ENCODE measurements at regions not wholly inside any gene's neighbourhood (a gene's known extent, or its start where the extent isn't known, plus 50 kb on each side); places are given as distances from the start of the nearest gene placed in this dataset.

DNA sequence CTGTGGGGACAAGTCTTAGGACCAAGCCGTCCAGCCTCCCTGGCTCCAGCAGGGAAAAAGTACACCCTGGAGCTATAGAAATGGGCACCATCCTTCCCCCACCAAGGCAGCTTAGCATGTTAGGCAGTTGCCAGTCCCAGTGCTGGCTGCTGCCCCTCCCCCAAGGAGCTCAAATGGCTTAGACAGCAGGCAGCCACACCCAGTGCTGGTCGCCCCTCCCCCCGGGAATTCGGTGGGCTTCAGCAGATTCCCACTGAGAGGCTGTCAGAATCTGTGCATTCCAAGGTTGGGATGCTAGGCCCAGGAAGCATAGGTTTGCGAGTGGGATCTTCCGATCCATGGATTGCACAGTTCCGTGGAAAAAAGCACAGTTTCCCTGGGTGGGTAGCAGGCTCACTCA is 105.2 kb upstream of the ITGA1 start:
- no peak for DNase-seq (ENCODE audit: low spot score)

DNA sequence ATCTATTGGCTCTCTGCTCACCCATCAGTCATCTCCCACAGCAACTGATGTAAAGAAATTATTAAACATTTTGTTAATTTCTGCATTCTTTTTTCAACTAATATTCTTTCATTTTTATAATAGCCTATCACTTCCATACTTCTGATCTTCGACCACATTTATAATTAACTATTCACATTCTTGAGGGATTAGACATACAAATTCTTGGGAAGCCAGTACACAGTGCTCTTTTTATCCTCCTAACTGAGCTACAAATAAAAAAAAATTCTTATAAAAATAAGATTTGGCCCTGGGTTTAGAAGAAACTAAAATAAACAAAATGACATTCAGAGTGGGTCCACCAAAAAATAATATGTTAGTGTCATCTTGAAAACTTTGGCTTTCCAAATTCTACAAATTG is 103.7 kb upstream of the ITGA1 start:
- DNase-seq (ENCODE audit: low spot score): no peak

DNA sequence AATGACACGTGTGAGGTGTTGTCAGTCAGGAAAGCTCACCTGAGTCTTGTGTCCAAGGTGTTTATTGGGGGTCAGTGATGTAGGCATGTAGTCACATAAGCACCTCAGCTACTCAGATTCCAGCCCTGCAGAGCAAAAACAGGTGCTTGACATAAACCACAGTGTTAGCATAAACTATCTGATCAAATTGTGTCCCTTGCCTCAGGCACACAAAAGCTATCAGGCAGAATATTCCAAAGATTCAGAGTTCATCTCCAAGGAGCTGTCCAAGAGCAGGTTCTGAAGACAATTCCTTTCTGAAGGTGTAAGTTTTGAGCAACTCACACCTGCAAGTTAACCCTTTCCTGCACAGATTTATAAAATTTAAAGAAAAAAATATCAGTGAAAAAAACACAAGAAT is 102.2 kb upstream of the ITGA1 start:
- no peak for DNase-seq (ENCODE audit: low spot score)

GRCh38 chr5:52685971-52686370 is 101.7 kb upstream of the ITGA1 start:
- no peak for DNase-seq (ENCODE audit: low spot score)

GRCh38 chr5:52690236-52690768 is 97.4 kb upstream of the ITGA1 start:
- no peak for DNase-seq (ENCODE audit: low spot score)

GRCh38 chr5:52692039-52692438 is 95.7 kb upstream of the ITGA1 start:
- DNase-seq (ENCODE audit: low spot score): no peak

DNA sequence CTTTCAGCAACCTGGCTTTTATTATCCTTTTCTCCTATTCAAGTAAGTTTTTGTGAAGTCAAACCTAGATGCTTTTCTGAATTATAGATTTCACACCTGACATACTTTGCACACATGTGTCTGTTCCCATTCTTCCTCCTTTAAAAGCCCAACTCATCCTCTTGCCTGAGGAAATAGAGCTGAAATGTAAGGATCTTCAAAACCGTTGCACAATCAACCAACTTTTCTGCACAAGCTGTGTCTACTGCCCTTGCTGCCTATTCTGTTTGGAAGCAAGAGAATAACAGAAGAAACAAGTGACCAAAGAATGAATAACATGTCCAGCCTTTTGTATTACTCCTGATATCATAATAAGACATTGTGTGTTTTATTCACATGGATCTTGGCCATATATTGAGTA is 95.1 kb upstream of the ITGA1 start:
- DNase-seq (ENCODE audit: low spot score): no peak

GRCh38 chr5:52693280-52693679 is 94.4 kb upstream of the ITGA1 start:
- DNase-seq (ENCODE audit: low spot score): no peak

GRCh38 chr5:52693836-52694235 is 93.9 kb upstream of the ITGA1 start:
- no peak for DNase-seq (ENCODE audit: low spot score)

DNA sequence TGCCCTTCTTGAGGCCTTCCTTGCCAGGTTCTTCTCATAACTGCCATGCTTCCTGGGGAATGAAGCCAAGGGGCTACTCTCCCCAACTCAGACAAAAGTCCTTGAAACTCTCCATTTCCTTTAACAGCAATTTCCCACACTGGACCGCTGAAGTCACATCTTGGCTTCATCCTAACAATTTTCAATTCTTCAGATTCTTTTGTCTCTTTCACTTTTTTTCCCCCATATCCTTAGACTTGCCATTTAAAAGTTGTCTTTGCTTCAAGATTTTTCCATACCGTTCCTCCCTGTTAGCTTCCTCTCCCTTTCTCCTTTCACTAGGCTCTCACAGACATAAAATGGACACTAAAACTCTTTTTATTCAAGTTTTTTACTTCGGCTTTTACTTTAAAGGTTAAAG is 93.1 kb upstream of the ITGA1 start:
- no peak for DNase-seq (ENCODE audit: low spot score)

DNA sequence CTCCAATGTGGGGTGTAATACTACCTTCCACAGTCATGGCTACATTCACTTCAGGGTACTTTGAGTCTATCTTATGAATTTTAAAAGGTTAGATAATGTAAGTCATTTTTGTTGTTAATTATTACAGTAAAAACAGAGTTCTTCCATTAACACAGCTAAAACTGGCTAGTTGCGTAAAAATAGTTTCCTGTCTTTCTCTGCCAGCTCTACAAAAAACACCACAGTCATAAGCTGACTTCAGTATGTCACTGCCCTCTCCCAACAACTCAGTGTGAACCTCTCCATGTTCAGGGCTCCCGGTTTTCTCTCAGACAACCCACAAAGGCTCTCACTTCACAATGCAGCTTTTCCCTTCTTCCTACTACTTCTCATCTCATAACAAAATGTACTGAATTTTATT is 84.8 kb upstream of the ITGA1 start:
- no peak for DNase-seq (ENCODE audit: low spot score)

DNA sequence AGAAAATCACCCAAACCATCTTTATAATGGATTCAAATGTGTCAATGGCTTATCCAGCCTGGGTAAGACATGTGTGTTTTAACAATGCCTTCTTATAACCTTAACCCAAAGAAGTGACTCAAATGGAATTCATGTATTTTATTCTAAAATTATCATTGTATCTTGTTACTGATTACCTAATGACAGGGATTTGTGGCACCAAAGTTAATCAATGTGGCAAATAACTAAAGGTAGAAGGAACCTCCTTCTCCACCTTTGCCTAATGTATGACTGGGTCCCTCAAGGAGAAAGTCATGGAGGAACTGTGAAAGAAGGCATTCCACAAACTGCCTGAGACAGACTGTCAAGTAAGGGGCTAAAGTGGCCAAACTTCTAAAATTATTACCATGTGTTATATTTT is 84.4 kb upstream of the ITGA1 start:
- no peak for DNase-seq (ENCODE audit: low spot score)

DNA sequence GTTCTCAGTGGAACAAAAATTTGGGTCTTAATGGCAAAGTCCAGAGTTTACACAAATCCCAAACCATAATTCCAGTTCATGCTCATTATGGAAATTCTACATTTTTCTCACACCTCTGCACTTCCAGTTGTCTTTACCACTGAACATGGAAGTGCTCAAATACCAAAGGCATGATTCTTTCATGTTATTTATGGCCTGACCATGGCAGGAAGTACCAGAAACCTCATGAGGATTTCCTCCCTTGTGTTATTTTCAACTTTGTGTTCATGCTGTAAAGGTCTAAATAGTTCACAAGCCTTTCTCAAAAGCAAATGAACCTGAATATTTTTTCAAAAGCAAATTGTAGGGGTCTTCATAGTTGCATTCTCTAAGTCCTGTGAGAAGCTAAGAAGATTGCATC is 82.0 kb upstream of the ITGA1 start:
- no peak for DNase-seq (ENCODE audit: low spot score)

DNA sequence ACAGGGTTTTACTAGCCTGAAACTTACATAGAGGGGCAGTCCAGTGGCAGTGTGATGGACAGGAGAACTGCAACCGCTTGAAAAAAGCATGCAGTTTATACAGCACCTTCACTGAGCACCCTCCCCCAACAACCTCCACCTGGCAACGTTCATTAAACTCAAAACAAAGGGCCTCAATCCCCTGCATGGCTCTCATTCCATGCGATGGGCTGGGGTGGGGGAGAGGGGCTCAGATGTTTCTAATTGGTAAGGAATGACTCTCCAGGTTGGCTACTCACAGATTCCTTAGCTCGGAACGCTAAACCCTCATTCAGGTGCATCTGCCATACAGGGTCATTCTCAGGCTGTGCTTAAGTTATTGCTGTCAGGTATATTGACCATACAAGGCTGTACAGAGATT is 80.9 kb upstream of the ITGA1 start:
- DNase-seq (ENCODE audit: low spot score): no peak

GRCh38 chr5:52707616-52708015 is 80.1 kb upstream of the ITGA1 start:
- DNase-seq (ENCODE audit: low spot score): no peak

- no peak for DNase-seq (ENCODE audit: low spot score)
These were observed 79.3 kb upstream of the ITGA1 start for GRCh38 chr5:52708463-52708862.

DNA sequence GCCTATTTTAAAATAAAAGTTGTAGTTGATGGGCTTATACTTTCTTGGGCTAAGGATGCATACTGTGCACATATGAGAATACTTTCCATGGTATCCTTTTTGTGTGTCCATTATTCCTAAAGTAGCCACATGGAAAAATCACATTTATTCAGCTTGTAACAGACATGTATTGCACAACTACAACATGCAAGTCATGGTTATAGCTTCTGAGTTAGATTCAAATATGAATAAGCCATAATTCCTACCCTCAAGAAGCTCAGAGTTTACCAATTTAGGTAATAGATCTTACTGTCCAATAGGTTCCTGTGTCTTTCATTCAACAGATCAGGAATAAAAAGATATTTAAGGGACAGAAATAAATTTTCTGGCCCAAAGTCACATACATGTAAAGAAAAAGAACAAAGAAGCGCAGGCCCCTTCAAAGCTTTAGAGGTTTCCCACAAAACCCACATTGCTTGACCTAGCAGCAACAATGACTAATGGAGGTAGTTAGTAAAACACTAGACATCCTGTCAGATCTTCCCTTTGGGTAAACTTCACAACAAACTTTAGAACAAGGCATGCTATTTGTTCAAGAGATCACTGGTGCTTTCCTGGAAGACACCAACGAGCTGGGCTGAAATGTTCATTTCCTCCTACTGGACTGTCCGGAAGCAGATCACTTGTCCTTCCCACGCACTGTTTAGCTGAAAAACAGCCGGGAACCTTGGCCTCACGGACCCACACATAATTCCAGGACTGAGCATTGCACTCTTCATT is 78.4 kb upstream of the ITGA1 start:
- DNase-seq (ENCODE audit: low spot score): no peak

- DNase-seq (ENCODE audit: low spot score): no peak
These were observed 77.3 kb upstream of the ITGA1 start for GRCh38 chr5:52710310-52710971.

GRCh38 chr5:52710972-52711596 is 76.6 kb upstream of the ITGA1 start:
- DNase-seq (ENCODE audit: low spot score): no peak

GRCh38 chr5:52712354-52712753 is 75.4 kb upstream of the ITGA1 start:
- no peak for DNase-seq (ENCODE audit: low spot score)

DNA sequence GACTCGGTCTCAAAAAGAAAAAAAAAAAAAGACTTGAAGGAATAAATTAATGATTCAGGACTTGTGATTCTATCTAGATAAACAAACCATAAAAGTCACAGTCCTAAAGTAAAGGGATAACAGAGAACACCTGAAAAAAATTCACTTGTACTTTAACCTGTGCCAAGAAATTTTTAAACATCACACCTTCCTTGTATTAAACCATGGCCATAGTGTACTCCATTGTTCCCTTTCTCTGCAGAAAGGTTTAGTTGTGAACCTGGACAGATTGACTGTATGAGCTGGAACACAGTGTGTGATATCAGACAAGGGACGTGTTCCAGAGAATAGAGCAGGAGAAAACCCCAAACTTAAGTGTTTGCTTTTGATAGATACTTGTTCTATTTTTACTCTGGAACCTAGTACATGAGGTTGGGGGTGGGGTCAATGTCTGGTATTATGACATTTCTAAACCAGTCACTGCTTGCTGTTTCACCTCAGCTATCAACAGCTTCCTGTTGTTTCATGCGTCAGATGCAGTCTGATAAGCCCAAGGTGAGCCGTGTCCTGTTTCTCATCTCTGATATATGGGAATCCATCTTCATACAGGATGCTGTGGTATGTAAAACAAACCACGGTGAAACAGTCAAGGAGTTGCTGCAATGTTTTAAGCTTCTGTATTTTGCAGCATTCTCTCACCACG is 62.5 kb upstream of the ITGA1 start:
- no peak for DNase-seq (ENCODE audit: low spot score)

DNA sequence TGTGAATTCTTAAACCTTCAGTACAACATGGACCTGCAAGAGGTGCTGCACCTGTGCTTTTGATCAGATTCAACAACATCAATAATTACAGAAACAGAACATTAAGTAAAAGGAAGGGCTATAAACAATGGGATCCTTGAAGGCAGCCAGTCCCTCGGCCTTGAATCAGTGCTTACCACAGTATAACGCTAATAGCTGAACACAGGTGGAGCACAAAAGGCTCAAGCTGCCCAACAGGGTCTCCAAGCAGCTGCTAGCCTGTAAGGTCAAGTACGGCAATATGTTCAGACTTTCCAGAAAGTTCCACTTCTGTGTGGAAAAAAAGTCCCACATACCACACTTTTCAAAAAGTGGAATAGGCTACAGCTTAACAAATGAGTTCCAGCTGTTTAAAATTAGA is 61.9 kb upstream of the ITGA1 start:
- DNase-seq (ENCODE audit: low spot score): no peak

DNA sequence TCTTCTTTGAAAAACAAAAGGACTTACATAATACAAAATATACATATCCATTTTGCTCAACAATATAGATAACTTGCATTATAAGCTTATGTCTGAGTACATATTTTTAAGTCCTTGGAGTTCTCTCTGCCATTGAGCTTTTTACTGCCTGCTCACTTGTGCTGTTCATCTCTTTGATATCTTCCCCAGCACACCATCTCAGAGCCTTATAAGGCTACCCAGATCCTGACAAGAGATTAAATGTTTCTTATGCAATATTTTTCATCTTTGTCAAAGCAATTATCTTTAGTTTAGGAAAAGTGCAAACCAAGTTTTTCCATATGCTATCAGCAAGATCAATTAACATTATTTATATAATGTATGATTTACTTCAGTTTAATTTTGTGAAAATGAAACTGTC is 60.7 kb upstream of the ITGA1 start:
- DNase-seq (ENCODE audit: low spot score): no peak
